ENCODE measurements at regions not wholly inside any gene's neighbourhood (a gene's known extent, or its start where the extent isn't known, plus 50 kb on each side); places are given as distances from the start of the nearest gene placed in this dataset.

- Histone ChIP-seq H3K27me3 (ENCODE audit: control insufficient read depth in 3 of 3, insufficient read depth in 3 of 3, low read length in 3 of 3) (no peaks in the 10 kb centered on the region), H3K9me3 (ENCODE audit: control insufficient read depth in 2 of 2, insufficient read depth in 1 of 2, low read depth in 1 of 2, low read length in 1 of 2) (no peaks in the 10 kb centered on the region), H3K4me1 (ENCODE audit: control insufficient read depth in 3 of 3, insufficient read depth in 2 of 3, low read depth in 1 of 3, low read length in 2 of 3) (no peaks in the 10 kb centered on the region), H3K36me3 (ENCODE audit: control insufficient read depth in 3 of 3, insufficient read depth in 2 of 3, low read depth in 1 of 3, low read length in 3 of 3) (no peaks in the 10 kb centered on the region), H3K27ac (ENCODE audit: low read depth in 1 of 3, low read length in 2 of 3) (no peak overlapping the region), H3K4me3 (ENCODE audit: low read depth in 1 of 3, low read length in 3 of 3) (no peak overlapping the region)
- 81 to 90% (median 83%) methylated on average over 7 of the region's 7 CpGs for WGBS, 3 donors
- no peak for FAIRE-seq
- DNase-seq, result no peak
Observed at GRCh38 chr12:107144441-107144840, 51.1 kb upstream of the CRY1 start.

DNA sequence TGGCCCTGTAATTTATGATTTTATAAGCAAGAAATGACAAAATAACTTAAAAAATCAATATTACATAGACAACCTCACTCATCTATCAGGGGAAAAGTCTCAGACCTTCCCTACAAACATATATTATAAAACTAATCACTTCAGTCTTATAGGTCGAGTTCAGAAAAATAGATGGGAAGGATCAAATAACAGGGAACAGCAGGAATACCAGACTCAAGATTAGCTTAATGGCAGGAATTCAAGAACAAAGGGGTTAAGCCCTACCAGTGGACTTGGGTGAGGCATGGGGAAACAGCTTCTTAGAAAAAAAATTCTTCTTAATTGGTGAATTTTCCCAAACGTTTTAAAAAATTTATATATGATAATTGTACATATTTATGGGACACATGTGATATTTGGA, 51.6 kb upstream of the CRY1 start:
- FAIRE-seq, result no peak
- DNase-seq, result no peak
- Histone ChIP-seq H3K27me3 (ENCODE audit: control insufficient read depth in 3 of 3, insufficient read depth in 3 of 3, low read length in 3 of 3) (no peaks in the 10 kb centered on the region), H3K4me1 (ENCODE audit: control insufficient read depth in 3 of 3, insufficient read depth in 2 of 3, low read depth in 1 of 3, low read length in 2 of 3) (no peaks in the 10 kb centered on the region), H3K4me3 (ENCODE audit: low read depth in 1 of 3, low read length in 3 of 3) (no peak overlapping the region), H3K27ac (ENCODE audit: low read depth in 1 of 3, low read length in 2 of 3) (no peak overlapping the region), H3K9me3 (ENCODE audit: control insufficient read depth in 2 of 2, insufficient read depth in 1 of 2, low read depth in 1 of 2, low read length in 1 of 2) (no peaks in the 10 kb centered on the region), H3K36me3 (ENCODE audit: control insufficient read depth in 3 of 3, insufficient read depth in 2 of 3, low read depth in 1 of 3, low read length in 3 of 3) (no peaks in the 10 kb centered on the region)
- WGBS, 3 donors, result 55 to 73% (median 59%) methylated on average over 2 of the region's 2 CpGs

DNA sequence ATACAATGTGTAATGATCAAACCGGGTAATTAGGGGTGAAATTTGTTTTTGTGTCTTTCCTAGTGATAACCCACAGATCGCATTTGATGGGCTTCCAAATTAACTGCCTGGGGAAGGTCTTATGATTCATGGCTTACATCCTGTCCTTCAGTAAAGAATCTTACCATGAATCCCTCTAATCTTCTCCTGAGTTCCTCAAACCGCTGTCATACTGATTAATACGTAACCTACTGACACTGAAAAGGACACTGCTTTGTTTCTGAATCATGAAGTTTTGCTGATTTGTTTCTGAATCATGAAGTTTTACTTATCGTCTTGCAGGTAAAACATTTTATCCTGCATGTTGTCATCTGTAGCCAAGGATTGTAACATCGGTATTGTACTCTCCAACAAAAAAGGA, 52.0 kb upstream of the CRY1 start:
- FAIRE-seq, result no peak
- WGBS, 3 donors, result 69 to 79% (median 74%) methylated on average over 6 of the region's 6 CpGs
- Histone ChIP-seq H3K4me3 (ENCODE audit: low read depth in 1 of 3, low read length in 3 of 3) (no peak overlapping the region), H3K27me3 (ENCODE audit: control insufficient read depth in 3 of 3, insufficient read depth in 3 of 3, low read length in 3 of 3) (no peaks in the 10 kb centered on the region), H3K9me3 (ENCODE audit: control insufficient read depth in 2 of 2, insufficient read depth in 1 of 2, low read depth in 1 of 2, low read length in 1 of 2) (no peaks in the 10 kb centered on the region), H3K4me1 (ENCODE audit: control insufficient read depth in 3 of 3, insufficient read depth in 2 of 3, low read depth in 1 of 3, low read length in 2 of 3) (no peaks in the 10 kb centered on the region), H3K36me3 (ENCODE audit: control insufficient read depth in 3 of 3, insufficient read depth in 2 of 3, low read depth in 1 of 3, low read length in 3 of 3) (no peaks in the 10 kb centered on the region), H3K27ac (ENCODE audit: low read depth in 1 of 3, low read length in 2 of 3) (no peak overlapping the region)
- no peak for DNase-seq

DNA sequence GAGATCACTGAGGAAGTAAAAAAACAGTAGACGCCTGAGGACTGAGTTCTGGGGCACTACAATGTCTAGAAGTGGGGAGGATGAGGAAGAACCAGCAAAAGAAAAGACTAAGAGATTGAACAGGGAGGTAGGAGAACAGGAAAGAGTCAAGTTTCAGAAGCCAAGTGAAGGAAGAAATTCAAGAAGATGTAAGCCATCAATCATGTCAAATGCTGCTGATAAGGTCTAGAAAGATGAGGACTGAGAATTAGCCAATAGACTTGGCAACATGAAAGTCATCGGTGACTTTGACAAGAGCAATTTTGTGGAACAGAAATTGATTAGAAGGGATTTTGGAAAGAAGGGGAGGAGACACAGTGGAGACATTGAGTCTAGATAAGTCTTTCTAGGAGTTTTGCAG, 54.8 kb upstream of the CRY1 start:
- H3K4me1 ChIP-seq (ENCODE audit: control insufficient read depth in 3 of 3, insufficient read depth in 2 of 3, low read depth in 1 of 3, low read length in 2 of 3), result no peaks in the 10 kb centered on the region
- H3K4me3 ChIP-seq (ENCODE audit: low read depth in 1 of 3, low read length in 3 of 3), result no peak overlapping the region
- H3K27ac ChIP-seq (ENCODE audit: low read depth in 1 of 3, low read length in 2 of 3), result no peak overlapping the region
- FAIRE-seq, result no peak
- peaks cover 0 to 2% of the 10 kb centered on the region in 2 donors for H3K9me3 ChIP-seq (ENCODE audit: control insufficient read depth in 2 of 2, insufficient read depth in 1 of 2, low read depth in 1 of 2, low read length in 1 of 2)
- no peak for DNase-seq
- H3K36me3 ChIP-seq (ENCODE audit: control insufficient read depth in 3 of 3, insufficient read depth in 2 of 3, low read depth in 1 of 3, low read length in 3 of 3), result no peaks in the 10 kb centered on the region
- WGBS, 3 donors, result 76 to 83% (median 79%) methylated on average over 2 of the region's 2 CpGs
- H3K27me3 ChIP-seq (ENCODE audit: control insufficient read depth in 3 of 3, insufficient read depth in 3 of 3, low read length in 3 of 3), result no peaks in the 10 kb centered on the region

DNA sequence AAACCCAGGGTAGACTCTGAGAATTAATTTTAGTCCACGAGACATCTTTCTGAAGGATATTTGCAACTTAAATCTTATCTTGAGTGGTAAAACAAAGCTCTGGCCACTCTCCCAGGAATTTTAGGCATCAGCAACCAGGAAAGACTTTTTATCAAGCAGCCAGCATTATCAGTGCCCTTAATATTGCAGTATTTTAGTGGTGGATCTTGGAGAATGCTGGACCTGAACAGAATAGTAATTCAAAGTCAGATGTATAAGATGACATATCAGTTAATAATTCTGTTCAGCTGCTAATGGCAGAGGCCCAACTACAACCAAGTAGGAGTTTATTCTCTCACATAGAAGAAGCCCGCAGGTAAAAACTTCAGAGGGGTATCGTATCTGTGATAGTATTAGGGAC, 59.0 kb upstream of the CRY1 start:
- no peak for DNase-seq
- Histone ChIP-seq H3K4me1 (ENCODE audit: control insufficient read depth in 3 of 3, insufficient read depth in 2 of 3, low read depth in 1 of 3, low read length in 2 of 3) (no peaks in the 10 kb centered on the region), H3K27ac (ENCODE audit: low read depth in 1 of 3, low read length in 2 of 3) (no peak overlapping the region), H3K27me3 (ENCODE audit: control insufficient read depth in 3 of 3, insufficient read depth in 3 of 3, low read length in 3 of 3) (peaks cover 0 to 4% (median 0%) of the 10 kb centered on the region in 3 donors), H3K36me3 (ENCODE audit: control insufficient read depth in 3 of 3, insufficient read depth in 2 of 3, low read depth in 1 of 3, low read length in 3 of 3) (no peaks in the 10 kb centered on the region), H3K4me3 (ENCODE audit: low read depth in 1 of 3, low read length in 3 of 3) (no peak overlapping the region), H3K9me3 (ENCODE audit: control insufficient read depth in 2 of 2, insufficient read depth in 1 of 2, low read depth in 1 of 2, low read length in 1 of 2) (peaks cover 0 to 2% of the 10 kb centered on the region in 2 donors)
- no peak for FAIRE-seq
- 74 to 85% (median 75%) methylated on average over 3 of the region's 3 CpGs for WGBS, 3 donors

DNA sequence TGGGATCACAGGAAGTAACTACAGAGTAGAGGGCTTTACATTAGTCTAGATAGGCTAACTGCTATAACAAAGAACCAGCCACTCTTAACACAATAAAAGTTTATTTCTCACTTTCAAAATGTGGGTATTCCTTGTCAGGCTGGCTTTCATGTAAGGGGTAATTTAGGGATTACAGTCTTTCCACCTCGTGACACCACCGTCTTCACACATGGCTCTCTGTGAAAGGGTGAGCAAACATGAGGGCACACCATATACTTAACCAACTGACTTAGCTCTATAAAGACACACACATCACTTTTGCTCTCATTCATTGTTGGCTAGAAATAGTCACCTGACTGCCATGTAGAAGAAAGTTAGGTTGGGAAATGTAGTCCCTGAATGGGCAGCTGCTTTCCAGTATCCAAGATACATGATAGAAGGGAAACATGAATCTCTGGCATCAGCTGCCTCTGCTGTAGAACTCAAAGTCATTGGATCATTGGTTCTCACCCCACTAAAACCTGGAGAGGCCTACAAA, 66.1 kb upstream of the CRY1 start:
- Histone ChIP-seq H3K9me3 (ENCODE audit: control insufficient read depth in 2 of 2, insufficient read depth in 1 of 2, low read depth in 1 of 2, low read length in 1 of 2) (peaks cover 0 to 2% of the 10 kb centered on the region in 2 donors), H3K27me3 (ENCODE audit: control insufficient read depth in 3 of 3, insufficient read depth in 3 of 3, low read length in 3 of 3) (peaks cover 0 to 11% (median 4%) of the 10 kb centered on the region in 3 donors), H3K27ac (ENCODE audit: low read depth in 1 of 3, low read length in 2 of 3) (no peak overlapping the region), H3K4me1 (ENCODE audit: control insufficient read depth in 3 of 3, insufficient read depth in 2 of 3, low read depth in 1 of 3, low read length in 2 of 3) (no peaks in the 10 kb centered on the region), H3K36me3 (ENCODE audit: control insufficient read depth in 3 of 3, insufficient read depth in 2 of 3, low read depth in 1 of 3, low read length in 3 of 3) (no peaks in the 10 kb centered on the region), H3K4me3 (ENCODE audit: low read depth in 1 of 3, low read length in 3 of 3) (no peak overlapping the region)
- FAIRE-seq (no peak), DNase-seq (no peak)
- 66 to 83% (median 80%) methylated on average over 2 of the region's 2 CpGs for WGBS, 3 donors

- WGBS, 3 donors, result 83 to 85% (median 84%) methylated on average over 4 of the region's 4 CpGs
- Histone ChIP-seq H3K9me3 (ENCODE audit: control insufficient read depth in 2 of 2, insufficient read depth in 1 of 2, low read depth in 1 of 2, low read length in 1 of 2) (peaks cover 0 to 2% of the 10 kb centered on the region in 2 donors), H3K27me3 (ENCODE audit: control insufficient read depth in 3 of 3, insufficient read depth in 3 of 3, low read length in 3 of 3) (peaks cover 0 to 11% (median 2%) of the 10 kb centered on the region in 3 donors), H3K4me3 (ENCODE audit: low read depth in 1 of 3, low read length in 3 of 3) (no peak overlapping the region), H3K36me3 (ENCODE audit: control insufficient read depth in 3 of 3, insufficient read depth in 2 of 3, low read depth in 1 of 3, low read length in 3 of 3) (no peaks in the 10 kb centered on the region), H3K27ac (ENCODE audit: low read depth in 1 of 3, low read length in 2 of 3) (no peak overlapping the region), H3K4me1 (ENCODE audit: control insufficient read depth in 3 of 3, insufficient read depth in 2 of 3, low read depth in 1 of 3, low read length in 2 of 3) (no peaks in the 10 kb centered on the region)
- DNase-seq, result no peak
- no peak for FAIRE-seq
Observed at GRCh38 chr12:107163413-107163812, 70.1 kb upstream of the CRY1 start.

GRCh38 chr12:107164392-107164791, 71.0 kb upstream of the CRY1 start:
- no peaks in the 10 kb centered on the region for H3K36me3 ChIP-seq (ENCODE audit: control insufficient read depth in 3 of 3, insufficient read depth in 2 of 3, low read depth in 1 of 3, low read length in 3 of 3)
- H3K27ac ChIP-seq (ENCODE audit: low read depth in 1 of 3, low read length in 2 of 3), result no peak overlapping the region
- H3K4me1 ChIP-seq (ENCODE audit: control insufficient read depth in 3 of 3, insufficient read depth in 2 of 3, low read depth in 1 of 3, low read length in 2 of 3), result no peaks in the 10 kb centered on the region
- 24 to 46% (median 33%) methylated on average over 1 of the region's 1 CpG for WGBS, 3 donors
- H3K9me3 ChIP-seq (ENCODE audit: control insufficient read depth in 2 of 2, insufficient read depth in 1 of 2, low read depth in 1 of 2, low read length in 1 of 2), result peaks cover 0 to 2% of the 10 kb centered on the region in 2 donors
- no peak for DNase-seq
- no peak for FAIRE-seq
- no peak overlapping the region for H3K4me3 ChIP-seq (ENCODE audit: low read depth in 1 of 3, low read length in 3 of 3)
- peaks cover 0 to 11% (median 2%) of the 10 kb centered on the region in 3 donors for H3K27me3 ChIP-seq (ENCODE audit: control insufficient read depth in 3 of 3, insufficient read depth in 3 of 3, low read length in 3 of 3)

DNA sequence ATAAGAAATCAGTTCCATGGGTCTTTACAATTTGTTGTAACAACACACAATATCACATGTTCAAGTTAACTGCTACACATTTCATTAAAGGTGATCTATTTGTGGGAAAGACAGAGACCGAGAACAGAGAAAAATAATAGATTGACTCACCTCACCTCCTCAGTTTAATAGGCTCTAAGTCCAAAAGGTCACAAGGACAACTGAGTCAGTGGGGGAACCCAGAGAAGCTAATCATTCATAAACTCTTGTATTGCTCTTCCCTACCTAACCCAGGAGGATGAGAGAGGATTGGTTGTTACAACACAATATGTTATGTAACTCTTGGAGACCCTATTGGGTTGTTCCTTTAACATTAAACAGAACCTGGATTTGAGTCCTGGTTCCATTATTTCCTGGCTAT, 72.2 kb upstream of the CRY1 start:
- no peaks in the 10 kb centered on the region for H3K9me3 ChIP-seq (ENCODE audit: control insufficient read depth in 2 of 2, insufficient read depth in 1 of 2, low read depth in 1 of 2, low read length in 1 of 2)
- no peak overlapping the region for H3K27ac ChIP-seq (ENCODE audit: low read depth in 1 of 3, low read length in 2 of 3)
- FAIRE-seq (no peak), DNase-seq (peak in 1 of 2 donors; percentile 39)
- H3K36me3 ChIP-seq (ENCODE audit: control insufficient read depth in 3 of 3, insufficient read depth in 2 of 3, low read depth in 1 of 3, low read length in 3 of 3), result no peaks in the 10 kb centered on the region
- 29 to 67% (median 54%) methylated on average over 1 of the region's 1 CpG for WGBS, 3 donors
- peaks cover 0 to 3% (median 2%) of the 10 kb centered on the region in 3 donors for H3K27me3 ChIP-seq (ENCODE audit: control insufficient read depth in 3 of 3, insufficient read depth in 3 of 3, low read length in 3 of 3)
- H3K4me3 ChIP-seq (ENCODE audit: low read depth in 1 of 3, low read length in 3 of 3), result no peak overlapping the region
- H3K4me1 ChIP-seq (ENCODE audit: control insufficient read depth in 3 of 3, insufficient read depth in 2 of 3, low read depth in 1 of 3, low read length in 2 of 3), result no peaks in the 10 kb centered on the region

All from small intestine (tissue), 7 donors.